ENCODE measurements at regions not wholly inside any gene's neighbourhood (a gene's known extent, or its start where the extent isn't known, plus 50 kb on each side); places are given as distances from the start of the nearest gene placed in this dataset.

DNA sequence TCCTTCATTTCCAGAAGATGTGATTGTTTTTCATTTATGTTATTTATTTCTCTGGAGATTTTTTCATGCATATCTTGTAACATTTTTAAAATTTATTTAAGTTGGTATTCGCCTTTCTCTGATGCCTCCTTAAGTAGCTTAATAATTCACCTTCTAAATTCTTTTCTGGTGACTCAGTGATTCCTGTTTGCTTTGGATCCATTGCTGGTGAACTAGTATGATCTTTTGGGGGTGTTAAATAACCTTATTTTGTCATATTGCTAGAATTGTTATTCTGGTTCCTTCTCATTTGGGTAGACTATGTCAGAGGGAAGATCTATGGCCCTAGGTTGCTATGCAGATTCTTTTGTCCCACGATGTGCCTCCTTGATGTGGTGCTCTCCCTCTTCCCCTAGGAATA lies 1347.2 kb upstream of the B3GALT2 start:
- no peak for TF ChIP-seq CTCF (IDR thresholded peaks at IDR 0.05)
- Histone ChIP-seq H3K27ac (no peak overlapping the region), H3K4me3 (no peak overlapping the region)
- no peak for DNase-seq (ENCODE audit: low spot score)

DNA sequence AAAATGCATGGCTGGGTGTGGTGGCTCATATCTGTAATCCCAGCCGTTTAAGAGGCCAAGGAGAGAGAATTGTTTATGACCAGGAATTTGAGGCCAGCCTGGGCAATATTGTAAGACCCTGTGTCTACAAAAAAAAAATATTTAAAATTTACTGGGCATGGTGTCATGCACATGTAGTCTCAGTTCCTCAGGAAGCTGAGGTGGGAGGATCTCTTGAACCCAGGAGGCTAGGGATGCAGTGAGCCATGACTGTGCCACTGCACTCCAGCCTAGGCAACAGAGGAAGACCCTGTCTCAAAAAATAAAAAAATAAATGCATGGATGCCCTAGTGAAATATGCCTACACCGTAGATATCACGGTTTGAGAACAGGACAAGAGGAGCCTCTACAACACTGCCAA lies 1331.2 kb upstream of the B3GALT2 start:
- TF ChIP-seq CTCF (IDR thresholded peaks at IDR 0.05), result no peak
- no peak for DNase-seq (ENCODE audit: low spot score)
- H3K4me3 ChIP-seq, result no peak overlapping the region
- no peak overlapping the region for H3K27ac ChIP-seq

DNA sequence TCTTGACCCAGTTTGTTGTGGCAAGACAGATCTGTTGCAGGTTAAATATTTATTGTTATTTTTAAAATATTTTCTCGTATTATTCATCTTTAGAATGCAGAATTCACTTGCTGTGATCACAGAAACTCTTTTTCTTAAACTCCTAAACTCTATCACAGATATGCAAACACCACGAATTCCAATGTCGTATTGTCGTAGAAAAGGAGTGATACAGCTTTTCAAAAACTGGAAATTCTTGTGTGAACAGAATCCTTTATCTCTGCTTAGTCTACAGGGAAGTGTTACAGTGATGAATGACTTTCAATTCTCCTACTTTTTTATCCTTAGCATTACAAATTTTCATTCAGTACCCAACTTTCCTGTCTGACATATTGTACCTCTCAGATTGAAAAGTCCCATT lies 1329.5 kb upstream of the B3GALT2 start:
- H3K4me3 ChIP-seq, result no peak overlapping the region
- no peak overlapping the region for H3K27ac ChIP-seq
- no peak for TF ChIP-seq CTCF (IDR thresholded peaks at IDR 0.05)
- no peak for DNase-seq (ENCODE audit: low spot score)

DNA sequence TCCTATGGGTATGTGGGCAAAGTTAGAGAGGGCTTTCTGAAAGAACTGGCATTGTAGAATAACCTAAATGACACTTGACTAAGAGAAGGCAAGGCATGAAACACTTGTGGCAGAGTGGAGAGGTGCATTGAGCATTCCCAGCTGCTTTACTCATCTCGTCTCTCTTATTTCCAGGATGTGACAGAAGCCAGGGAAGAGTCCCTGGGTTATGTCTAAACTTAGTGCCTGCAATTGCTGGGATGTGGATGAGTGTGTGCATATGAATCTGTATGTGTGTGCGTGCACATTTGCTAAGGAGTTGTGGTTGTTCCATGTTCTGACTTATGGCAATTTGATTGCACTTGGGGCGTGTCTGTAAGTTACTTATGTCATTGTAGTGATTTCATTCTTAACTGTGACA lies 1326.5 kb upstream of the B3GALT2 start:
- H3K4me3 ChIP-seq, result no peak overlapping the region
- TF ChIP-seq CTCF (IDR thresholded peaks at IDR 0.05), result no peak
- no peak overlapping the region for H3K27ac ChIP-seq
- DNase-seq (ENCODE audit: low spot score), result no peak

DNA sequence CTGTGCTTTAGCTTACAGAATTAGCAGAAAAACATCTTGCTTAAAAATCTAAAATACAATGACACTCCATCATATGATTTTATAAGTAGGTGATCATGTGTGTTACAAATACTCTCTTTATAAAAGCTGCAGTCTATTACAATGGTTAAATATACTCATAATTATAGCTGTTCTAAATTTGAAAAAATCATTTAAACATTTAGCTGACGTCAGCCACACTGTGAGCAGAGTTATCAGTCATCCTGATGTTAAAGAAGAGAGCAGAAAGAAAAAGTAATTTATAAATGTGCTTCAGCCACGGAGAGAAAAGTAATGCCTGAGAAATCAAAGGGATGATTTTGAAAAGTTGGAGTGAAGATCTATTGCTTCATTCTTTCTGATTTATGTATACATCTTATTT lies 1325.9 kb upstream of the B3GALT2 start:
- DNase-seq (ENCODE audit: low spot score), result no peak
- no peak for TF ChIP-seq CTCF (IDR thresholded peaks at IDR 0.05)
- Histone ChIP-seq H3K27ac (no peak overlapping the region), H3K4me3 (no peak overlapping the region)

- DNase-seq (ENCODE audit: low spot score), result no peak
- no peak for TF ChIP-seq CTCF (IDR thresholded peaks at IDR 0.05)
- Histone ChIP-seq H3K4me3 (no peak overlapping the region), H3K27ac (no peak overlapping the region)
Observed at GRCh38 chr1:194503209-194503608, 1316.8 kb upstream of the B3GALT2 start.

- no peak for TF ChIP-seq CTCF (IDR thresholded peaks at IDR 0.05)
- no peak for DNase-seq (ENCODE audit: low spot score)
- no peak overlapping the region for H3K27ac ChIP-seq
- H3K4me3 ChIP-seq, result no peak overlapping the region
Observed at GRCh38 chr1:194495434-194495833, 1309.0 kb upstream of the B3GALT2 start.
